ENCODE measurements at regions not wholly inside any gene's neighbourhood (a gene's known extent, or its start where the extent isn't known, plus 50 kb on each side); places are given as distances from the start of the nearest gene placed in this dataset.

DNA sequence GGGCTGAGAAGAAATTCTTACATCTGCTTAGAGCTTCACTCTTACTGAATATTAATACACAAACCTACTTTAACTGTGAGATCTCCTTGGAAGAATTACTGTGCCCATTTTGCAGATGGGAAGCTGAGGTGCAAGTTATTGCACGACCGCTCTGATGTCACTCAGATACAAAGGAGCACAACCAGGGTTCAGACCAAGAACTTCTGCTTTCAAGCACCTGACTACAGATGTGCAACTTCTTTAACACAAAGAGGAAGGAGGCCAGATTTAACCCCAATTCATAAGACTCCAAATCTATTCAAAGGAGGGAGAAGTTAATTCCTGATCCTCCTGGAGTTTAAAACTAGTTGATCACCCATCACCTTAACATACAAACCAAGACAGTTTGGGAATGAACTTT lies 232.6 kb downstream of the VRK1 start:
- Mint-ChIP-seq H3K9me3 (peaks cover 3% of the 10 kb centered on the region), H3K4me3 (no peak overlapping the region), H3K4me1 (ENCODE audit: low read depth) (peaks cover 5% of the 10 kb centered on the region), H3K36me3 (ENCODE audit: insufficient read depth) (peaks cover 2% of the 10 kb centered on the region), H3K27me3 (ENCODE audit: low read depth) (peaks cover 37% of the 10 kb centered on the region)
- no peak for ATAC-seq
- DNase-seq = no peak

DNA sequence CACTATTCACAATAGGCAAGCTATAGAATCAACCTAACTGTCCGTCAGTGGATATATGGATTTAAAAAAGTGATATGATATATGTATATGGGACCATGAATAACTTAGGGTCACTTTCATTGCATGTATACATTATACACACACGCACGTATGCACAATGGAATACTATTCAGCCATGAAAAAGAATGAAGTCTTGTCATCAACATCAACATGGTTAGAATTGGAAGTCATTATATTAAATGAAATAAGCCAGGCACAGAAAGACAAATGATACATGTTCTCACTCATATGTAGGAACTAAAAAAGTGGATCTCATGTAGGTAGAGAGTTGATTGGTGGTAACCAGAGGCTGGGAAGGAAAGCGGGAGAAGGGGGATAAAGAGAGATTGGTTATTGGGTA lies 234.3 kb downstream of the VRK1 start:
- Mint-ChIP-seq H3K36me3 (ENCODE audit: insufficient read depth) (peaks cover 2% of the 10 kb centered on the region), H3K4me3 (peak overlapping the region; percentile 45), H3K27me3 (ENCODE audit: low read depth) (peaks cover 45% of the 10 kb centered on the region), H3K4me1 (ENCODE audit: low read depth) (peaks cover 5% of the 10 kb centered on the region), H3K9me3 (peaks cover 3% of the 10 kb centered on the region)
- DNase-seq (no peak), ATAC-seq (no peak)

DNA sequence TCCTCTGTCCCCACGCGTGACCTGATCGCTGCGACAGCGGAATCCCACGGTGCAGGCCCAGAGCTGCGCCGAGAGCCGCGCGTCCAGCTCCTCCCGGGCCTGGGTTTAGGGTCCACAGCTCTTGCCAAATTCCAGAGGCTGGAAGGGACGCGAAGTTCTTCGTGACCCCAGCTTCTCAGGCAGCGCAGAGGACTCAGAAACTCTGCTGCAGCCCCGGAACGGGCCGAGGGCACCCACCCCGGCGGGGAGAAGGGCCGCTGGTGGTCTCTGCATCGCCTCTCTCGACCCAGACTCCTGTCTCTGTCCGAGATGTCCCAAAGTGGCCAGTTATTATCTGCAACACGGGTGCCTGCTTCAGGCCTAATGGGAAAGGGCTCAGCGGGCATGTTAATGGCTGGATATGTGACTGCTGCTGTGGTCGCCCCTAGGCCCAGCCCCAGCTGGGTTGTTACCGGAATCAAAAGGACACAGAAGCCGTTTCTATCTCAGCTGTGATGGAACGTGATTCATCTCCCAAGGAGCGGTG lies 236.4 kb downstream of the VRK1 start:
- Mint-ChIP-seq H3K4me1 (ENCODE audit: low read depth) (peaks cover 5% of the 10 kb centered on the region), H3K9me3 (peaks cover 3% of the 10 kb centered on the region), H3K27me3 (ENCODE audit: low read depth) (peaks cover 44% of the 10 kb centered on the region), H3K36me3 (ENCODE audit: insufficient read depth) (peaks cover 2% of the 10 kb centered on the region), H3K4me3 (peak overlapping the region; percentile 59)
- ATAC-seq = peak in 1 of 2 donors; percentile 4
- DNase-seq = no peak

DNA sequence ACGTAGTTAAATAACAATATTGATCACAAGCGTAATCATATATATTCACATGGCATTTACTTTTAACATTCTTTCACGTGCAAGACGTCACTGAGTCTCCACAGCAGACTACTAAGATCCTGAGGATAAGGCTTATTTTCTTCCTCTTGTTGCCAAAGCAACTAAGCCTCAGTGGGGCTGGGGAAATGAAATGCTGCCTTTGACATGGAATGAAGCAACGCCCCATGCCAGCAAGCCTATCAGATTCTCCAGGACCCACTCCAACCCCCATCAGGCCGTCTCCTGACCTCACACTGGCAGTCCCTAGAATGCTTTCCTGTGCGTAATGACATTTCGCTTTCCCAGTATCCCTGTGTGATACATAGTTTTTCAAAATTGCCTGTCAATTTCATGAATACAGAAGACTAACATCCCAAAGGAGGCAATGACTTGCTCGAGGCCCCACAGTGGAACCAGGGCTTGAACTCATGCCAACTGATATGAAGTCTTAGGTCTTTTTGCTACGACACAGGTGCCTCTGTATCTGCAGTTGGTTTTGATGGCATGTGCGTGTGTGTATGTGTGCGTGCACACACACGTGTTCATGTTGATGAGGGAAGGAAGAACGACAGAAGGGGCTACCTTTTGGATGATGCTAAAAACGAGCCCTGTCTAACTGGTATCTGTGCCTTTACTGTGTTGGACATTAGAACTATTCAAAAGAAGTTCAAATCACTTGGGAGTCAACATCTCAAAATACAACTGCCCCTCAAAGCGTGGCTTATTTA lies 239.1 kb downstream of the VRK1 start:
- ATAC-seq (no peak), DNase-seq (no peak)
- Mint-ChIP-seq H3K4me1 (ENCODE audit: low read depth) (peaks cover 5% of the 10 kb centered on the region), H3K36me3 (ENCODE audit: insufficient read depth) (peaks cover 2% of the 10 kb centered on the region), H3K4me3 (no peak overlapping the region), H3K9me3 (peaks cover 18% of the 10 kb centered on the region), H3K27me3 (ENCODE audit: low read depth) (peaks cover 42% of the 10 kb centered on the region)

DNA sequence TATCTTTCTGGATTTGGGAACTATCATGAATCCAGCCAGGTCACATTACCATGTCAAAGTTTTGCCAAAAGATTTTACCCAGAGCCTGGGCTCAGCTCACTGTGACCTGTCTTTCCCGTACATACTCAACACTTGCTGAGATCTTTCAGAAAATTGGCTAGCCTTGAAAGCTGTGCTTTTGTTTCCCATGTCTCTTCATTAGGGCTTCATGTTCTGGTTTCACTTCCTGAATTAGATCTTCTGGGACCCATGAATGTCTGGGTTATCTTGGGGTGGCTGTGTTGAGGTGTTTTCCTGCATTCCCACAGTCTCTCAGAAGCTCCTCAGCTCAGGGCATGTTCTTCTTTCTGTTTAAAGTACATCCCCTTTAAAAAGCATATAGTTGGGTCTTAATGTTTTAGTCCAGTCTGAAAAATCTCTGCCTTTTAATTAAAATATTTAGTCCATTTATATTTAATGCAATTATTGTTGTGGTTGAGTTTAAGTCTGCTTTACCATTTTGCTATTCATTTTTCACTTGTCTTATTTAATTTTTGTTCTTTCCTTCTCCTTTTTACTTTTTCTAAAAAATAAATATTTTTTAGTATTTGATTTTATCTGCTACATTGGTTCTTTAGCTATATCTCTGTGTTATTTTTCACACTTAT lies 242.7 kb downstream of the VRK1 start:
- no peaks in the 10 kb centered on the region for H3K4me1 Mint-ChIP-seq (ENCODE audit: low read depth)
- DNase-seq (no peak), ATAC-seq (no peak)
- H3K4me3 Mint-ChIP-seq = no peak overlapping the region
- no peaks in the 10 kb centered on the region for H3K36me3 Mint-ChIP-seq (ENCODE audit: insufficient read depth)
- peaks cover 17% of the 10 kb centered on the region for H3K27me3 Mint-ChIP-seq (ENCODE audit: low read depth)
- peaks cover 20% of the 10 kb centered on the region for H3K9me3 Mint-ChIP-seq

DNA sequence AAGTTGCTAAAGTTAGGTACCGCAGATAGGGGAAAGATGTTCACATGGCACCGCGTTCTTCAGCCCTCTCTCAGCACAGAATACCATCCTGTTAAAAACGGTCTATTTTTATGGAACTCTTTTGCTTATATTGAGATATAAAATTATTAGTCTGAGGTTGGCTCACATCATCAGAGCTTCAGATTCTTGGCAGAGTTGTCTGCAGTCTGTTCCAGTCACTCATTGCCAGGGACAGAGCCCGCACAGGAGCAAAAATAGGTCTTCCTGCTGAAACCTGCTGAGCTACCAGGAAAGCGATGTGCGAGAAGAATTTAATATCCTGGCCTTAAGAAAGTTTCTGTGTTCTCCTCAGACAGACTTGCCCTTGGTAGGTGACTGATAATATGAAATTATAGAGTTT lies 249.8 kb downstream of the VRK1 start:
- H3K4me3 Mint-ChIP-seq = no peak overlapping the region
- no peaks in the 10 kb centered on the region for H3K4me1 Mint-ChIP-seq (ENCODE audit: low read depth)
- H3K27me3 Mint-ChIP-seq (ENCODE audit: low read depth) = no peaks in the 10 kb centered on the region
- H3K9me3 Mint-ChIP-seq = no peaks in the 10 kb centered on the region
- no peaks in the 10 kb centered on the region for H3K36me3 Mint-ChIP-seq (ENCODE audit: insufficient read depth)
- ATAC-seq = no peak
- DNase-seq = no peak

DNA sequence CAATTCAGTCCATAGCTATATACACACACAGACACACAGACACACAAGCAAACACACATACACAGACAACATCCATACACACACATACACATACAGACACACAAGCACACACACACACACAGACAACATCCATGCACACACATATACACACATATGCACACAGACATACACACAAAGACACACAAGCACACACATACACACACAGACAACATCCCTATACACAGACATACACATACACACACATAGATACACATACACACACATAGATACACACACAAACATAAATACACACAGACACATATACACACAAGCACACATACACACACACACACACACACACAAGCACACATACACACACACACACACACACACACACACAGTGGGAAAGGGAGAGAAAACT lies 254.8 kb downstream of the VRK1 start:
- H3K9me3 Mint-ChIP-seq = no peaks in the 10 kb centered on the region
- H3K27me3 Mint-ChIP-seq (ENCODE audit: low read depth) = no peaks in the 10 kb centered on the region
- H3K4me3 Mint-ChIP-seq = no peak overlapping the region
- H3K4me1 Mint-ChIP-seq (ENCODE audit: low read depth) = no peaks in the 10 kb centered on the region
- no peak for ATAC-seq
- H3K36me3 Mint-ChIP-seq (ENCODE audit: insufficient read depth) = no peaks in the 10 kb centered on the region
- no peak for DNase-seq

DNA sequence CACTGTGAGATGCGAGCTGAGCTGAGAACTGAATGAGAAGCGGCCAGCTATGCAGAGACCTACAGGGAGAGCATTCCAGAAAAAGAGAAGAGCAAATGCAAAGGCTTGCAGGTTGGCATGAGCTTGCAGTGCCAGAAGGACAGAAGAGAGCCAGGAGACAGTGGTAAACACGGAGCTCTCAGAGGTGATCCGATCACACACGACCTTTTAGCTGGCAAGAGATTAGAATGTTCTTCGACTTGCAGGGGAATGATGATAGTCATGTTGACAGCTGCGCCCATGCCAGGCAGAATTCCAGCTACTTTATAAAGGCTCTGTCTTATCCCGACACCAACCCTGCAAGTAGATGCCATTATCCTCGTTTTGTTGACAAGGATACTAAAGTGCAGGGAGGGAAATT lies 256.8 kb downstream of the VRK1 start:
- no peak overlapping the region for H3K4me3 Mint-ChIP-seq
- H3K9me3 Mint-ChIP-seq = no peaks in the 10 kb centered on the region
- no peaks in the 10 kb centered on the region for H3K27me3 Mint-ChIP-seq (ENCODE audit: low read depth)
- ATAC-seq = no peak
- DNase-seq = no peak
- no peaks in the 10 kb centered on the region for H3K4me1 Mint-ChIP-seq (ENCODE audit: low read depth)
- no peaks in the 10 kb centered on the region for H3K36me3 Mint-ChIP-seq (ENCODE audit: insufficient read depth)

DNA sequence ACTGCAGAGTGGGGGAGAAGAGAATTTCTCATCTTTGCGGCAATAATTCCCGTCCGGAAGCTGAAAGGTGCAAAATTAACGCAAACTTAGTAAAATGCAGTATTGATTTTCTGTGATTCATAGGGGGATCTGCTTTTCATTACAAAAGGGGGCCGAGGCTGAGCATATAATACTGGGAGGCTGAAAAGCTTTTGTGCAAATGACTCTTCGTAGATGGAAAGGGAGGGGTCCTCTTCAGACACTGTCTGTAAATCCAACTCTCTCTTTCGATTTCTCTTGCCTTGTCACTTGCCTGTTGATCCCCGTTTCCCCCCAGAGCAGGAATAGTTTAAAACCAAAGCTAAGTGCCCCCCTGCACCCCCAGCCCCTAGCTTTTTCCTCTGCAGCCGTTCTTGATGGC lies 258.2 kb downstream of the VRK1 start:
- no peak for ATAC-seq
- Mint-ChIP-seq H3K9me3 (no peaks in the 10 kb centered on the region), H3K4me1 (ENCODE audit: low read depth) (no peaks in the 10 kb centered on the region), H3K27me3 (ENCODE audit: low read depth) (no peaks in the 10 kb centered on the region), H3K4me3 (no peak overlapping the region), H3K36me3 (ENCODE audit: insufficient read depth) (no peaks in the 10 kb centered on the region)
- no peak for DNase-seq

DNA sequence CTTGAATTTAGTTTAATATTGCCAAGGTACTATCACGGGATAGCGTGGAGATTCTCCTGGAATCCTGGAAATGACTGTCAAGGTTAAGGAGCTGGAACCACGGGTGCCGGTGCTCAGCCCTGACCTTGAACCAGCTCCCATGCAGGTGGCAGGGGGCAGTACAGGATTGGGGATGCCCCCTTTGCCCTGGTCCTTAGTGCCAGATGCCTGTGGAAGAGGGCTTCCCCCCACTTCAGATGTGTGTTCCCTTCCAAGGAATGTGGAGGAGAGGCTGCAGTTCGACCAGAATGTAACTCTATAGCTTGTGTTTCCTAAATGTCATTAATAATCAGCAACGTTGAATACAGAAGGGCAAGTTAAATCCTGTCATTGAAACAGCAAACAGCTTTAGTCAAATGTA lies 258.9 kb downstream of the VRK1 start:
- no peak for ATAC-seq
- no peaks in the 10 kb centered on the region for H3K9me3 Mint-ChIP-seq
- H3K27me3 Mint-ChIP-seq (ENCODE audit: low read depth) = no peaks in the 10 kb centered on the region

DNA sequence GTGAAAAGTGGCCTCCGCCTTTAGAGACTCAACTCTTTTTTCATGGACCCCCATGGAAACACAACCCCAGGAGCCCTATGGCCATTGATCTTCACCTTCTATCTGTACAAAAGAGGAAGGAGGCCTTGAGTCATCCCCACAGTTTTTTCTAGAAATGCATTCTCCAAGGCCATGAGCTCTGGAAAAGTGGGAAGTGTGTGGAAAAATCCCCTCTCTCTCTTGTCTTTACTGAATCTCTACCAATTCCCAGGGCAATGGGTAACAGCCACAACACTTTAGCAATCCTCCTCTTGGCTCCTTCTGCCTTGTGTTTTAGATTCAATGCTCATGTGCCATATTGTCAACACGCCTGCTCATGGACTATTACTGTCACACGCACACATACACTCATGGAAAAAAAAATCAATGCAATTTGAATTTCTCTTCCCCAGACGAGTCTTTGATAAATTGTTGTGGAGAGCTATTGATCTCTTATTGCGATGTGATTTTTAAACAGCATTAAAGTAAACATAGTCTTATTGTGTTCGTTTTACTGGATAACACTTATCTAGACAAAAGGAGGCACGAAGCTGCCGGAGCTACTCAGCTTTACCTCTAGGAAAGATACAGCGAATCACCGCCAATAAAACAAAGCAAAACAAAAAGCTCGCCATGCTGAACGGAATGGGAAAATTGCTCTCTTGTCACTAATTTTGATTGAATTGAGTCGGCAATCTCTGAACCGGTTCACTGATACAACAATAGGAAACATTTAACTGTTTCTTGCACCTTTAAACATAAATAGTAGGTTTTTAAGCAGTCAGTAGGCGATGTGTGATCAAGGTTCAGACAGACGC lies 260.3 kb downstream of the VRK1 start:
- ATAC-seq = no peak
- no peaks in the 10 kb centered on the region for H3K9me3 Mint-ChIP-seq
- H3K4me1 Mint-ChIP-seq (ENCODE audit: low read depth) = no peaks in the 10 kb centered on the region
- DNase-seq = no peak
- H3K4me3 Mint-ChIP-seq = no peak overlapping the region
- H3K27me3 Mint-ChIP-seq (ENCODE audit: low read depth) = peaks cover 3% of the 10 kb centered on the region
- H3K36me3 Mint-ChIP-seq (ENCODE audit: insufficient read depth) = no peaks in the 10 kb centered on the region

More for the DNA sequence above, 258.9 kb downstream of the VRK1 start:
- Mint-ChIP-seq H3K36me3 (ENCODE audit: insufficient read depth) (no peaks in the 10 kb centered on the region), H3K4me1 (ENCODE audit: low read depth) (no peaks in the 10 kb centered on the region), H3K4me3 (no peak overlapping the region)
- DNase-seq = no peak

DNA sequence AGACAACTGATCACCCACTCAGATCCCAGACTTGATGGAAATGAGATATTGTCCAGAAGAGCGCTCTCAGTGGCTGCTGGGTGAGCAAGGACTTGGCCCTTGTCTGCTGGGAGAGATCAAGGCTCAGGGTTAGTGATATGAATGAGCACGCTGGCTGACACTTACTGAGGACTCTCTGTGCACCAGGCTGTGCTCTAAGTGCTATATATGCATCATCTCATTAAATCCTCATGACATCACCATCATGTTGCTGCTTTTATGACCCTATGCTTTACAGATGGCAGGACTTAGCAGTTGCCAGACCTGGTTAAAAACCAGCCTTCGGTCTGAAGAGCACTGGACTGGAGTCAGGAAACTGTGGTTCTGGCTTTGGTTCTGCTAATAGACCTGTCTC lies 260.9 kb downstream of the VRK1 start:
- H3K4me1 Mint-ChIP-seq (ENCODE audit: low read depth) = no peaks in the 10 kb centered on the region
- no peaks in the 10 kb centered on the region for H3K36me3 Mint-ChIP-seq (ENCODE audit: insufficient read depth)
- no peak overlapping the region for H3K4me3 Mint-ChIP-seq
- DNase-seq = no peak
- peaks cover 3% of the 10 kb centered on the region for H3K27me3 Mint-ChIP-seq (ENCODE audit: low read depth)
- no peaks in the 10 kb centered on the region for H3K9me3 Mint-ChIP-seq
- ATAC-seq = no peak

DNA sequence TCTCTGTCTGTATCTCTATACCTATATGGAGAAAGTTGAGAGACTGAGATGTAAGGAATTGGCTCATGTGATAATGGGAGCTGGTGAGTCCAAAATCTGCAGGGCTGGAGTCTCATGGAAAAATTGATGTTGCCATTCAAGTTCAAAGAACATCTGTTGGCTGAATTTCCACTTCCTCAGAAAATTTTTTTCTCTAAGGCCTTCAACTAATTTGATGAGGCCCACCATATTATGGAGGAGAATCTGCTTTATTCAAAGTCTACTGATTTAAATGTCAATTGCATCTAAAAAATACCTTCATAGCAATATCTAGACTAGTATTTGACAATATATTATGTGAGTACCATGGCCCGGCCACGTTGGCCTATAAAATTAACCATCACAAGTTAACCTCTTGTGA lies 261.4 kb downstream of the VRK1 start:
- H3K4me1 Mint-ChIP-seq (ENCODE audit: low read depth) = no peaks in the 10 kb centered on the region
- no peaks in the 10 kb centered on the region for H3K9me3 Mint-ChIP-seq
- H3K36me3 Mint-ChIP-seq (ENCODE audit: insufficient read depth) = no peaks in the 10 kb centered on the region
- no peak overlapping the region for H3K4me3 Mint-ChIP-seq
- H3K27me3 Mint-ChIP-seq (ENCODE audit: low read depth) = peaks cover 3% of the 10 kb centered on the region
- DNase-seq (no peak), ATAC-seq (no peak)

DNA sequence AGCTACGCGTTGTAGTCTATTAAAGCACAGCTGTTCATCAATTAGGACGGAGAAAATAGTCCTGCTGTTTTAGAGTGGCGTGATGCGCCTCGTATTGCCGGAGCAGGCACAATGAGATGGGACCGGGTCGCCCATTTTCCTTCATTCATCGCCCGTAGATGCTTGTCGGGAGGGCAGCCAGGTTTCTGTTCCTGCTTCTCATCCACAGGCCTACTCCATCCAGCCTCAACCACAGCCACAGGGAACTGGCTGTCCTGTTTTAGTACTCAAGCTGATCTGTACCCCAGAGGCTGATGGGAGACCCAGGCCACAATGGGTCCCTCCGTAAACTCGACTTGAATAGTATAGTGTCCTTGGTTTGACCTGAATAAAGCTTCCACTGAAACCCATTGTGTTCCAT lies 264.0 kb downstream of the VRK1 start:
- no peaks in the 10 kb centered on the region for H3K4me1 Mint-ChIP-seq (ENCODE audit: low read depth)
- H3K36me3 Mint-ChIP-seq (ENCODE audit: insufficient read depth) = no peaks in the 10 kb centered on the region
- H3K4me3 Mint-ChIP-seq = no peak overlapping the region
- H3K27me3 Mint-ChIP-seq (ENCODE audit: low read depth) = peaks cover 6% of the 10 kb centered on the region
- H3K9me3 Mint-ChIP-seq = no peaks in the 10 kb centered on the region
- no peak for DNase-seq
- no peak for ATAC-seq
